Thyroid gland (tissue), 4 donors: ENCODE measurements at regions not wholly inside any gene's neighbourhood (a gene's known extent, or its start where the extent isn't known, plus 50 kb on each side); places are given as distances from the start of the nearest gene placed in this dataset.

ENCODE experiments used
- CTCF ChIP-seq, 6 experiments: fragments of 200-600 bp in 3 of 6; fragments of 450-650 bp in 3 of 6; sonication (generic) in 3 of 6; IDR thresholded peaks; one replicate each; pipeline ENCODE4 v1.5.1; 2016 to 2019; ENCODE audit warnings: antibody characterized with exemption in 6 of 6, mild to moderate bottlenecking in 2 of 6, inconsistent platforms in 1 of 6, moderate library complexity in 1 of 6
- POLR2A ChIP-seq, 2 donors: fragments of 450-650 bp; IDR thresholded peaks; one replicate each; pipeline ENCODE4 v1.6.1; 2017; ENCODE audit warnings: antibody characterized with exemption in 2 of 2, mild to moderate bottlenecking in 2 of 2, moderate library complexity in 1 of 2

GRCh38 chr20:30599990-30600389 lies 657.5 kb upstream of the DEFB115 start:
- TF ChIP-seq CTCF (IDR thresholded peaks at IDR 0.05) (no peak), POLR2A (IDR thresholded peaks at IDR 0.05) (no peak)
